ENCODE measurements at regions not wholly inside any gene's neighbourhood (a gene's known extent, or its start where the extent isn't known, plus 50 kb on each side); places are given as distances from the start of the nearest gene placed in this dataset.

DNA sequence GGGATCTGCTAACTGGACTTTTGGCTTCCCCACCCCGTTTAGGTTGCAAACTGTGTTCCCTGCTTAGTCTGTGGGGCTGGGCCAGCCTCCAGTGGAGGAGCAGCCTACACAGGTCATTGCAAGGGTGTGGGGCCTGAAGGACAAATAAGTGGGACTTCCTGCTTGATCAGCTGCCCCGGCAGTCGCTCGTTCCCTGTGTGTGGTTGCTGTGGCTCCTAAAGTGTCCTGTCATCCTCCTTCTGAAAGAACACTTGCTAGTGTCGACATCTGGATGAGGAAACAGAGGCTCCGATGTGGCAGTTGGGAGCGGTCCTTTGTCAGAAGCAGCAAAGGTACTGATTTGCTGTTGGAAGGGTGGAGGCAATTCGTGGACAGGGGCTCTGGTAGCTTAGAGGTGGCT lies 88.9 kb upstream of the TBCA start:
- no peak for TF ChIP-seq SNAI2 (CRISPR knock-in tag; IDR thresholded peaks at IDR 0.05)
- TF ChIP-seq BACH2 (CRISPR knock-in tag; IDR thresholded peaks at IDR 0.05; ENCODE audit: borderline replicate concordance) = no peak
- TF ChIP-seq, protein P1, sequence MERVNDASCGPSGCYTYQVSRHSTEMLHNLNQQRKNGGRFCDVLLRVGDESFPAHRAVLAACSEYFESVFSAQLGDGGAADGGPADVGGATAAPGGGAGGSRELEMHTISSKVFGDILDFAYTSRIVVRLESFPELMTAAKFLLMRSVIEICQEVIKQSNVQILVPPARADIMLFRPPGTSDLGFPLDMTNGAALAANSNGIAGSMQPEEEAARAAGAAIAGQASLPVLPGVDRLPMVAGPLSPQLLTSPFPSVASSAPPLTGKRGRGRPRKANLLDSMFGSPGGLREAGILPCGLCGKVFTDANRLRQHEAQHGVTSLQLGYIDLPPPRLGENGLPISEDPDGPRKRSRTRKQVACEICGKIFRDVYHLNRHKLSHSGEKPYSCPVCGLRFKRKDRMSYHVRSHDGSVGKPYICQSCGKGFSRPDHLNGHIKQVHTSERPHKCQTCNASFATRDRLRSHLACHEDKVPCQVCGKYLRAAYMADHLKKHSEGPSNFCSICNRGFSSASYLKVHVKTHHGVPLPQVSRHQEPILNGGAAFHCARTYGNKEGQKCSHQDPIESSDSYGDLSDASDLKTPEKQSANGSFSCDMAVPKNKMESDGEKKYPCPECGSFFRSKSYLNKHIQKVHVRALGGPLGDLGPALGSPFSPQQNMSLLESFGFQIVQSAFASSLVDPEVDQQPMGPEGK (CRISPR knock-in tag; IDR thresholded peaks at IDR 0.05; ENCODE audit: borderline replicate concordance) = no peak
- TF ChIP-seq TOX (CRISPR knock-in tag; IDR thresholded peaks at IDR 0.05; ENCODE audit: borderline replicate concordance) = no peak
- TF ChIP-seq ZNF70 (CRISPR knock-in tag; IDR thresholded peaks at IDR 0.05) = no peak
- no peak for ATAC-seq

DNA sequence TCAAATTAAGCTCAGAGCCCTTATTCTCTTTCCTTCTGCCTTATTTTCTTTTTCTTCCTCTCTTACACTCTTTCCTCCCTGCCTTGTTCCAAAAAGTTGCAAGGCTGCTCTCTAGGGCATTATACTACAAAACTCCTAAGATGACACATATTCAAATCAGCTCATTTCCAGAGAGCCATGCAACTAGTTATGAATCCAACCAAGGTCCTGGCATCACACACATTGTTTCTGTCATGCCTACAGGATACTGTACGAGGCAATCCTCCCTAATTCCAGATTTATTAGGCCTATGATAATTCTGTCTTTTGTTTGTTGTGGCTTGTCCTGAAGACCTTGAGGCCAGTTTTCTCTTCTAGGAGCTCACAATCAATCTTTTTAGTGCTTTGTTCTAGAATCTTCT lies 87.0 kb upstream of the TBCA start:
- TF ChIP-seq PPARA (CRISPR knock-in tag; IDR thresholded peaks at IDR 0.05; ENCODE audit: borderline replicate concordance) = no peak
- TF ChIP-seq TOX (CRISPR knock-in tag; IDR thresholded peaks at IDR 0.05; ENCODE audit: borderline replicate concordance) = no peak
- TF ChIP-seq, protein P2, sequence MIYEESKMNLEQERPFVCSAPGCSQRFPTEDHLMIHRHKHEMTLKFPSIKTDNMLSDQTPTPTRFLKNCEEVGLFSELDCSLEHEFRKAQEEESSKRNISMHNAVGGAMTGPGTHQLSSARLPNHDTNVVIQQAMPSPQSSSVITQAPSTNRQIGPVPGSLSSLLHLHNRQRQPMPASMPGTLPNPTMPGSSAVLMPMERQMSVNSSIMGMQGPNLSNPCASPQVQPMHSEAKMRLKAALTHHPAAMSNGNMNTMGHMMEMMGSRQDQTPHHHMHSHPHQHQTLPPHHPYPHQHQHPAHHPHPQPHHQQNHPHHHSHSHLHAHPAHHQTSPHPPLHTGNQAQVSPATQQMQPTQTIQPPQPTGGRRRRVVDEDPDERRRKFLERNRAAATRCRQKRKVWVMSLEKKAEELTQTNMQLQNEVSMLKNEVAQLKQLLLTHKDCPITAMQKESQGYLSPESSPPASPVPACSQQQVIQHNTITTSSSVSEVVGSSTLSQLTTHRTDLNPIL (CRISPR knock-in tag; IDR thresholded peaks at IDR 0.05; ENCODE audit: low read depth) = no peak
- TF ChIP-seq ESRRG (CRISPR knock-in tag; IDR thresholded peaks at IDR 0.05) = no peak
- no peak for TF ChIP-seq BACH2 (CRISPR knock-in tag; IDR thresholded peaks at IDR 0.05; ENCODE audit: borderline replicate concordance)
- TF ChIP-seq, protein P1 (CRISPR knock-in tag; IDR thresholded peaks at IDR 0.05; ENCODE audit: borderline replicate concordance) = no peak
- TF ChIP-seq, protein P3, sequence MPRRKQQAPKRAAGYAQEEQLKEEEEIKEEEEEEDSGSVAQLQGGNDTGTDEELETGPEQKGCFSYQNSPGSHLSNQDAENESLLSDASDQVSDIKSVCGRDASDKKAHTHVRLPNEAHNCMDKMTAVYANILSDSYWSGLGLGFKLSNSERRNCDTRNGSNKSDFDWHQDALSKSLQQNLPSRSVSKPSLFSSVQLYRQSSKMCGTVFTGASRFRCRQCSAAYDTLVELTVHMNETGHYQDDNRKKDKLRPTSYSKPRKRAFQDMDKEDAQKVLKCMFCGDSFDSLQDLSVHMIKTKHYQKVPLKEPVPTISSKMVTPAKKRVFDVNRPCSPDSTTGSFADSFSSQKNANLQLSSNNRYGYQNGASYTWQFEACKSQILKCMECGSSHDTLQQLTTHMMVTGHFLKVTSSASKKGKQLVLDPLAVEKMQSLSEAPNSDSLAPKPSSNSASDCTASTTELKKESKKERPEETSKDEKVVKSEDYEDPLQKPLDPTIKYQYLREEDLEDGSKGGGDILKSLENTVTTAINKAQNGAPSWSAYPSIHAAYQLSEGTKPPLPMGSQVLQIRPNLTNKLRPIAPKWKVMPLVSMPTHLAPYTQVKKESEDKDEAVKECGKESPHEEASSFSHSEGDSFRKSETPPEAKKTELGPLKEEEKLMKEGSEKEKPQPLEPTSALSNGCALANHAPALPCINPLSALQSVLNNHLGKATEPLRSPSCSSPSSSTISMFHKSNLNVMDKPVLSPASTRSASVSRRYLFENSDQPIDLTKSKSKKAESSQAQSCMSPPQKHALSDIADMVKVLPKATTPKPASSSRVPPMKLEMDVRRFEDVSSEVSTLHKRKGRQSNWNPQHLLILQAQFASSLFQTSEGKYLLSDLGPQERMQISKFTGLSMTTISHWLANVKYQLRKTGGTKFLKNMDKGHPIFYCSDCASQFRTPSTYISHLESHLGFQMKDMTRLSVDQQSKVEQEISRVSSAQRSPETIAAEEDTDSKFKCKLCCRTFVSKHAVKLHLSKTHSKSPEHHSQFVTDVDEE (CRISPR knock-in tag; IDR thresholded peaks at IDR 0.05) = no peak
- TF ChIP-seq ARNTL (CRISPR knock-in tag; IDR thresholded peaks at IDR 0.05; ENCODE audit: borderline replicate concordance, low read depth) = no peak
- no peak for TF ChIP-seq ZNF8 (CRISPR knock-in tag; IDR thresholded peaks at IDR 0.05)
- TF ChIP-seq ISL1 (CRISPR knock-in tag; IDR thresholded peaks at IDR 0.05) = no peak

DNA sequence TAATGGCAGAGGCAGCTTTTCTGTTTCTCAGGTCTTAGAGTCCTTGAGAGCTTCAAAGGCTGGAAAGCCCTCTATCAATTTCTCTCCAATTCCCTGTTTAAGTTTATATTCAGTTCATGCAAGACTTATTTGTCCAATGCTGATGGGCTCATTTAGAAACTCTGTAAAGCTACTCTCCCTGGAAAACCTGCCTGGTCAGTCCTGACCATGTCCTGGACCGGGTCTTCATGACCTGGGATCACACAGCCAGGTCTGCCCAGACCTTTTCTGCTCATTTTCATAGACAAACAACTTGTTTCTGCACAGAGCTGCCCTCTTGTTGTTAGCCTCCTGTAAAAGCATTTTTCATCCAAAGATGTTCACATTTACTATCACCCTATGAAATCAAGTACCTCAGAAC lies 85.4 kb upstream of the TBCA start:
- ATAC-seq = no peak
- TF ChIP-seq, protein P3 (CRISPR knock-in tag; IDR thresholded peaks at IDR 0.05) = no peak
- no peak for TF ChIP-seq ZNF70 (CRISPR knock-in tag; IDR thresholded peaks at IDR 0.05)
- TF ChIP-seq, protein P4, sequence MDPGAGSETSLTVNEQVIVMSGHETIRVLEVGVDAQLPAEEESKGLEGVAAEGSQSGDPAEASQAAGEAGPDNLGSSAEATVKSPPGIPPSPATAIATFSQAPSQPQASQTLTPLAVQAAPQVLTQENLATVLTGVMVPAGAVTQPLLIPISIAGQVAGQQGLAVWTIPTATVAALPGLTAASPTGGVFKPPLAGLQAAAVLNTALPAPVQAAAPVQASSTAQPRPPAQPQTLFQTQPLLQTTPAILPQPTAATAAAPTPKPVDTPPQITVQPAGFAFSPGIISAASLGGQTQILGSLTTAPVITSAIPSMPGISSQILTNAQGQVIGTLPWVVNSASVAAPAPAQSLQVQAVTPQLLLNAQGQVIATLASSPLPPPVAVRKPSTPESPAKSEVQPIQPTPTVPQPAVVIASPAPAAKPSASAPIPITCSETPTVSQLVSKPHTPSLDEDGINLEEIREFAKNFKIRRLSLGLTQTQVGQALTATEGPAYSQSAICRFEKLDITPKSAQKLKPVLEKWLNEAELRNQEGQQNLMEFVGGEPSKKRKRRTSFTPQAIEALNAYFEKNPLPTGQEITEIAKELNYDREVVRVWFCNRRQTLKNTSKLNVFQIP (CRISPR knock-in tag; IDR thresholded peaks at IDR 0.05; ENCODE audit: borderline replicate concordance, low read depth) = no peak

More for the DNA sequence above, 87.0 kb upstream of the TBCA start:
- ATAC-seq = no peak

DNA sequence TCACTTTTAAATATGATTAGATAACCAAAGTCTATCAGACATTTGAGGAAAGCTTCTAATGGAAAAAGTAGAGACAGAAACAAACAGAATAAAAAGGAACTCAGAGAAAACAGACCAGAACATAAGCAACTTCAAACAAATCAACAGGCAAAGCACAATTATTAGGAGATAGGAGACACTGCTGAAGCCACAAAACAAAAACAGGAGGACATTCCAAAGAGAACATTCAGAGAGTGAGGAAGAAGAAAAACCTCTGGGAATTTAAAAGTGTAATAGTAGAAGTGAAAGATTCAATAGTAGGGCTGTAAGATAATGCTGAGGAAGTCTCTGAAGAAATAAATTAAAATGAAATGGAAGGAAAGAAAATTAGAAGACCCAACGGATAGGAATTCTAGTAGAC lies 83.2 kb upstream of the TBCA start:
- ATAC-seq = no peak
- TF ChIP-seq GLIS3 (CRISPR knock-in tag; IDR thresholded peaks at IDR 0.05) (no peak), TCF4 (CRISPR knock-in tag; IDR thresholded peaks at IDR 0.05; ENCODE audit: borderline replicate concordance) (no peak), ZFP30 (CRISPR knock-in tag; IDR thresholded peaks at IDR 0.05) (no peak), ZNF8 (CRISPR knock-in tag; IDR thresholded peaks at IDR 0.05) (no peak), ZNF565 (CRISPR knock-in tag; conservative IDR thresholded peaks at IDR 0.05; ENCODE audit: low read depth) (no peak), ESRRG (CRISPR knock-in tag; IDR thresholded peaks at IDR 0.05) (no peak), ZC3H10 (CRISPR knock-in tag; IDR thresholded peaks at IDR 0.05) (no peak), RARB (CRISPR knock-in tag; IDR thresholded peaks at IDR 0.05) (no peak), CSDC2 (CRISPR knock-in tag; IDR thresholded peaks at IDR 0.05) (no peak), TOX (CRISPR knock-in tag; IDR thresholded peaks at IDR 0.05; ENCODE audit: borderline replicate concordance) (no peak), ISL1 (CRISPR knock-in tag; IDR thresholded peaks at IDR 0.05) (no peak), SNAI2 (CRISPR knock-in tag; IDR thresholded peaks at IDR 0.05) (no peak)
- TF ChIP-seq, protein P3 (CRISPR knock-in tag; IDR thresholded peaks at IDR 0.05) = no peak
